Heart left ventricle (tissue), 13 donors: ENCODE measurements at regions not wholly inside any gene's neighbourhood (a gene's known extent, or its start where the extent isn't known, plus 50 kb on each side); places are given as distances from the start of the nearest gene placed in this dataset.

Experiments
- POLR2A ChIP-seq, 2 donors: fragments of 450-650 bp; IDR thresholded peaks; one replicate each; pipeline ENCODE4 v1.6.1; 2017; ENCODE audit warnings: antibody characterized with exemption in 2 of 2, mild to moderate bottlenecking in 2 of 2, moderate library complexity in 2 of 2
- TF ChIP-seq, protein P1 (sequence below), 12 donors: fragments of 200-600 bp; sonication (generic) in 4 of 12; IDR thresholded peaks; one replicate each; pipeline versions ENCODE4 v1.5.0 to v1.8.0; 2018 to 2022; ENCODE audit warnings: antibody characterized with exemption in 12 of 12, mild to moderate bottlenecking in 5 of 12
- donor health status: ischemic (EF 13 %, LVEDD 7.1; RV severe dilation, severe dysfunction).
- donor health status: DM: no; HTN: yes; CAD: no.
- donor health status: DM: no; HTN: no; CAD: no.
- donor health status: ischemic (EF 25% LVEDD 6.9; RV normal size, moderate dysfunction).
- donor health status: ischemic (EF 25% LVEDD 5.7; RV mildly dilated, moderate dysfunction).
- donor health status: ischemic (EF 35%, LVEDD 5.7; RV mildly dilated, moderate dysfunction).
- donor health status: nonischemic (EF 11% LVEDD 7.7; RV severe dilation, severe dysfunction).
- donor health status: DM: yes; HTN: yes; CAD: no.
- donor health status: PGD.
- donor health status: ischemic (EF 29% LVEDD 5.4; RV normal size, mild dysfunction).
- donor health status: nonischemic (EF 23%, LVEDD 6.1; RV moderate dilation, normal function).

DNA sequence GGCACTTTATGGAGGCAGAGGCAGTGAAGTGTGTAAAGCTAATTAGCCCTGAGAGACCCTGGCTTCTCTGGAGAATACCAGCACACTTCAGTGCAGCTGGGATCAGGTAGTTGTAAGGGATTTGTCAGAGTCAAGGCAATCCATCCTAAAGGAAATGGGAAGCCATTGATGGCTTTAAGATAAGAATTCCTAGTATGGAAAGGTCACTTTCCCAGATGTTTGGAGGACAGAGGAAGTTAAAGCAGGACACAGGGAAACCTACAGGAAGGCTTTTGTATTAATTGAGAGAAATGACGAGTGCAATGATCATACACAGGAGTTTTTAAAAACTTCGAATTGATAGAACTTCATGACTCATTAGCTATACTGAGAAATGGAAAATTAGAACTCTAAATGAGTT, 254.4 kb downstream of the SLC16A7 start:
- no peak for TF ChIP-seq POLR2A (IDR thresholded peaks at IDR 0.05)
- TF ChIP-seq, protein P1, sequence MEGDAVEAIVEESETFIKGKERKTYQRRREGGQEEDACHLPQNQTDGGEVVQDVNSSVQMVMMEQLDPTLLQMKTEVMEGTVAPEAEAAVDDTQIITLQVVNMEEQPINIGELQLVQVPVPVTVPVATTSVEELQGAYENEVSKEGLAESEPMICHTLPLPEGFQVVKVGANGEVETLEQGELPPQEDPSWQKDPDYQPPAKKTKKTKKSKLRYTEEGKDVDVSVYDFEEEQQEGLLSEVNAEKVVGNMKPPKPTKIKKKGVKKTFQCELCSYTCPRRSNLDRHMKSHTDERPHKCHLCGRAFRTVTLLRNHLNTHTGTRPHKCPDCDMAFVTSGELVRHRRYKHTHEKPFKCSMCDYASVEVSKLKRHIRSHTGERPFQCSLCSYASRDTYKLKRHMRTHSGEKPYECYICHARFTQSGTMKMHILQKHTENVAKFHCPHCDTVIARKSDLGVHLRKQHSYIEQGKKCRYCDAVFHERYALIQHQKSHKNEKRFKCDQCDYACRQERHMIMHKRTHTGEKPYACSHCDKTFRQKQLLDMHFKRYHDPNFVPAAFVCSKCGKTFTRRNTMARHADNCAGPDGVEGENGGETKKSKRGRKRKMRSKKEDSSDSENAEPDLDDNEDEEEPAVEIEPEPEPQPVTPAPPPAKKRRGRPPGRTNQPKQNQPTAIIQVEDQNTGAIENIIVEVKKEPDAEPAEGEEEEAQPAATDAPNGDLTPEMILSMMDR (IDR thresholded peaks at IDR 0.05): no peak
